AG08395 (cell line): ENCODE measurements at regions not wholly inside any gene's neighbourhood (a gene's known extent, or its start where the extent isn't known, plus 50 kb on each side); places are given as distances from the start of the nearest gene placed in this dataset.
"Not testable (repeated sequence)": the region's sequence is repeated elsewhere in the genome, so short reads cannot be mapped to it uniquely, and the experiment has no call there.

Source experiments
- DNase-seq: peaks from one replicate; pipeline ENCODE4 v3.0.0; 2012; ENCODE audit warnings: mixed read lengths, low spot score

- DNase-seq = no peak
Observed at GRCh38 chr1:173300061-173301044, 93.2 kb upstream of the TNFSF4 start.

- no peak for DNase-seq
Observed at GRCh38 chr1:173301507-173301906, 94.4 kb upstream of the TNFSF4 start.

GRCh38 chr1:173302366-173302765 lies 95.2 kb upstream of the TNFSF4 start:
- no peak for DNase-seq

- no peak for DNase-seq
Observed at GRCh38 chr1:173302890-173303829, 96.0 kb upstream of the TNFSF4 start.

GRCh38 chr1:173303984-173304383 lies 96.9 kb upstream of the TNFSF4 start:
- no peak for DNase-seq

- no peak for DNase-seq
Observed at GRCh38 chr1:173304529-173305227, 97.5 kb upstream of the TNFSF4 start.

- no peak for DNase-seq
Observed at GRCh38 chr1:173307845-173308244, 100.7 kb upstream of the TNFSF4 start.

GRCh38 chr1:173314656-173315055 lies 107.5 kb upstream of the TNFSF4 start:
- DNase-seq = no peak

- no peak for DNase-seq
Observed at GRCh38 chr1:173315296-173315695, 108.2 kb upstream of the TNFSF4 start.

GRCh38 chr1:173318788-173319187 lies 111.7 kb upstream of the TNFSF4 start:
- DNase-seq = no peak

- DNase-seq = not testable (repeated sequence)
Observed at GRCh38 chr1:173324352-173324751, 117.2 kb upstream of the TNFSF4 start.

- not testable (repeated sequence) for DNase-seq
Observed at GRCh38 chr1:173327987-173328386, 120.9 kb upstream of the TNFSF4 start.

GRCh38 chr1:173328961-173329360 lies 121.8 kb upstream of the TNFSF4 start:
- DNase-seq = no peak

GRCh38 chr1:173329726-173330125 lies 122.6 kb upstream of the TNFSF4 start:
- DNase-seq = peak; percentile 9

GRCh38 chr1:173330149-173330951 lies 123.2 kb upstream of the TNFSF4 start:
- DNase-seq = peak; percentile 73

GRCh38 chr1:173330952-173331548 lies 123.9 kb upstream of the TNFSF4 start:
- not testable (repeated sequence) for DNase-seq

- DNase-seq = peak; percentile 72
Observed at GRCh38 chr1:173332026-173332425, 124.9 kb upstream of the TNFSF4 start.

- peak; percentile 8 for DNase-seq
Observed at GRCh38 chr1:173333581-173333980, 126.5 kb upstream of the TNFSF4 start.

- no peak for DNase-seq
Observed at GRCh38 chr1:173337126-173337525, 130.0 kb upstream of the TNFSF4 start.

- peak; percentile 88 for DNase-seq
Observed at GRCh38 chr1:173341307-173341706, 134.2 kb upstream of the TNFSF4 start.

- DNase-seq = no peak
Observed at GRCh38 chr1:173341971-173342370, 134.8 kb upstream of the TNFSF4 start.
